HG02840 (cell line): ENCODE measurements at regions not wholly inside any gene's neighbourhood (a gene's known extent, or its start where the extent isn't known, plus 50 kb on each side); places are given as distances from the start of the nearest gene placed in this dataset.

Source experiments
- ATAC-seq: cut with Tn5 transposase; IDR thresholded peaks from one replicate; pipeline ENCODE4 v1.9.1; 2021; ENCODE audit warnings: mild to moderate bottlenecking, moderate library complexity, moderate number of reproducible peaks; ENCODE audit not compliant: unreplicated experiment, low FRiP score

- ATAC-seq = no peak
Observed at GRCh38 chr6:159118924-159119323, 50.3 kb upstream of the FNDC1 start.

GRCh38 chr6:159117563-159117962 lies 51.6 kb upstream of the FNDC1 start:
- ATAC-seq = no peak

GRCh38 chr6:159117046-159117445 lies 52.2 kb upstream of the FNDC1 start:
- no peak for ATAC-seq

GRCh38 chr6:159116343-159116742 lies 52.9 kb upstream of the FNDC1 start:
- no peak for ATAC-seq

- no peak for ATAC-seq
Observed at GRCh38 chr6:159114569-159114968, 54.6 kb upstream of the FNDC1 start.

GRCh38 chr6:159113223-159113622 lies 56.0 kb upstream of the FNDC1 start:
- no peak for ATAC-seq

GRCh38 chr6:159112714-159113113 lies 56.5 kb upstream of the FNDC1 start:
- ATAC-seq = no peak

- no peak for ATAC-seq
Observed at GRCh38 chr6:159110748-159111147, 58.5 kb upstream of the FNDC1 start.

- ATAC-seq = no peak
Observed at GRCh38 chr6:159110013-159110412, 59.2 kb upstream of the FNDC1 start.

- ATAC-seq = no peak
Observed at GRCh38 chr6:159109391-159109790, 59.8 kb upstream of the FNDC1 start.

- no peak for ATAC-seq
Observed at GRCh38 chr6:159108426-159108985, 60.7 kb upstream of the FNDC1 start.

GRCh38 chr6:159107451-159108260 lies 61.5 kb upstream of the FNDC1 start:
- ATAC-seq = no peak

- ATAC-seq = peak; percentile 73
Observed at GRCh38 chr6:159106627-159107241, 61.9 kb upstream of the TAGAP start.

- no peak for ATAC-seq
Observed at GRCh38 chr6:159105716-159106115, 60.9 kb upstream of the TAGAP start.

- no peak for ATAC-seq
Observed at GRCh38 chr6:159104931-159105330, 60.1 kb upstream of the TAGAP start.

GRCh38 chr6:159104163-159104925 lies 59.6 kb upstream of the TAGAP start:
- ATAC-seq = peak; percentile 62

GRCh38 chr6:159103396-159104162 lies 58.8 kb upstream of the TAGAP start:
- no peak for ATAC-seq

GRCh38 chr6:159102373-159103160 lies 57.8 kb upstream of the TAGAP start:
- ATAC-seq = no peak

- ATAC-seq = no peak
Observed at GRCh38 chr6:159101656-159102055, 56.9 kb upstream of the TAGAP start.
